Astrocyte (in vitro differentiated cells and primary cell): ENCODE measurements at regions not wholly inside any gene's neighbourhood (a gene's known extent, or its start where the extent isn't known, plus 50 kb on each side); places are given as distances from the start of the nearest gene placed in this dataset.

ENCODE experiments used
- DNase-seq: peaks from one replicate; pipeline ENCODE4 v3.0.0-alpha.2; 2010; ENCODE audit warnings: low read depth
- FAIRE-seq: peaks from 2 replicates; lab custom pipeline; 2011; peaks lifted over from hg19 to GRCh38; lab: Jason Lieb, UNC
- H2AFZ ChIP-seq: 2 replicates; pipeline ENCODE4 v1.6.0; 2012; ENCODE audit warnings: low read depth, low read length, inconsistent platforms
- H3K27ac ChIP-seq: 2 replicates; pipeline ENCODE4 v1.5.1; 2011; ENCODE audit warnings: low read depth, low read length, inconsistent platforms
- H3K27me3 ChIP-seq: 2 replicates; pipeline ENCODE4 v1.6.0; 2011; ENCODE audit warnings: low read length, inconsistent platforms; ENCODE audit not compliant: insufficient read depth
- H3K36me3 ChIP-seq: 2 replicates; pipeline ENCODE4 v1.5.1; 2011; ENCODE audit warnings: low read length, inconsistent platforms; ENCODE audit not compliant: insufficient read depth
- H3K4me1 ChIP-seq: 2 replicates; pipeline ENCODE4 v1.5.1; 2011; ENCODE audit warnings: low read length, inconsistent platforms; ENCODE audit not compliant: insufficient read depth
- H3K4me2 ChIP-seq: 2 replicates; pipeline ENCODE4 v1.6.0; 2012; ENCODE audit warnings: low read length, inconsistent platforms
- H3K4me3 ChIP-seq: 2 replicates; pipeline ENCODE4 v1.5.1; 2011; ENCODE audit warnings: low read depth, mild to moderate bottlenecking, low read length, inconsistent platforms; ENCODE audit not compliant: insufficient read depth
- H3K79me2 ChIP-seq: 2 replicates; pipeline ENCODE4 v1.6.0; 2012; ENCODE audit warnings: mild to moderate bottlenecking, low read length, inconsistent platforms; ENCODE audit not compliant: insufficient read depth
- H3K9ac ChIP-seq: 2 replicates; pipeline ENCODE4 v1.6.0; 2012; ENCODE audit warnings: mild to moderate bottlenecking, low read length, inconsistent platforms
- H3K9me3 ChIP-seq: 2 replicates; pipeline ENCODE4 v1.5.1; 2012; ENCODE audit warnings: low read depth, mild to moderate bottlenecking, low read length, inconsistent platforms; ENCODE audit not compliant: insufficient read depth
- H4K20me1 ChIP-seq: 2 replicates; pipeline ENCODE4 v1.6.0; 2012; ENCODE audit warnings: low read length, inconsistent platforms; ENCODE audit not compliant: insufficient read depth
- H3K27ac Mint-ChIP-seq: one replicate; pipeline ENCODE4 v1.8.0; 2021; ENCODE audit warnings: mild to moderate bottlenecking, mixed read lengths; ENCODE audit not compliant: unreplicated experiment
- H3K27me3 Mint-ChIP-seq: one replicate; pipeline ENCODE4 v1.8.0; 2021; ENCODE audit warnings: low read depth, mixed read lengths; ENCODE audit not compliant: unreplicated experiment
- H3K36me3 Mint-ChIP-seq: one replicate; pipeline ENCODE4 v1.8.0; 2021; ENCODE audit warnings: low read depth, mixed read lengths; ENCODE audit not compliant: unreplicated experiment
- H3K4me1 Mint-ChIP-seq: one replicate; pipeline ENCODE4 v1.8.0; 2021; ENCODE audit warnings: low read depth, mixed read lengths; ENCODE audit not compliant: unreplicated experiment
- H3K4me3 Mint-ChIP-seq: one replicate; pipeline ENCODE4 v1.8.0; 2021; ENCODE audit warnings: mild to moderate bottlenecking, moderate library complexity, mixed read lengths; ENCODE audit not compliant: unreplicated experiment
- H3K9me3 Mint-ChIP-seq: one replicate; pipeline ENCODE4 v1.8.0; 2021; ENCODE audit warnings: mild to moderate bottlenecking, mixed read lengths; ENCODE audit not compliant: unreplicated experiment
- CTCF ChIP-seq: IDR thresholded peaks from 2 replicates; pipeline ENCODE4 v1.5.1; 2011; ENCODE audit warnings: low read depth, mild to moderate bottlenecking, inconsistent platforms, low read length, moderate library complexity; ENCODE audit not compliant: insufficient read depth
- EZH2 ChIP-seq: IDR thresholded peaks from 2 replicates; pipeline ENCODE4 v1.6.1; 2012; ENCODE audit warnings: mild to moderate bottlenecking, low read length, inconsistent platforms; ENCODE audit not compliant: insufficient read depth

- FAIRE-seq (no peak), DNase-seq (no peak)
- no peaks in the 10 kb centered on the region for H3K9me3 ChIP-seq
- H3K27ac ChIP-seq = no peak overlapping the region
- TF ChIP-seq EZH2 = no peak
- TF ChIP-seq CTCF = no peak
- H3K36me3 ChIP-seq = no peaks in the 10 kb centered on the region
- Mint-ChIP-seq H3K27me3 (no peaks in the 10 kb centered on the region), H3K4me1 (peaks cover 8% of the 10 kb centered on the region), H3K9me3 (no peaks in the 10 kb centered on the region), H3K27ac (no peak overlapping the region), H3K4me3 (no peak overlapping the region), H3K36me3 (no peaks in the 10 kb centered on the region)
- no peak overlapping the region for H2AFZ ChIP-seq
- no peaks in the 10 kb centered on the region for H3K79me2 ChIP-seq
- no peaks in the 10 kb centered on the region for H3K4me1 ChIP-seq
- no peaks in the 10 kb centered on the region for H4K20me1 ChIP-seq
- no peak overlapping the region for H3K4me2 ChIP-seq
- H3K27me3 ChIP-seq = no peaks in the 10 kb centered on the region
- H3K9ac ChIP-seq = no peak overlapping the region
- no peak overlapping the region for H3K4me3 ChIP-seq
These were observed 306.3 kb downstream of the ATP23 start for GRCh38 chr12:58247633-58248032.

GRCh38 chr12:58248599-58248998 lies 307.2 kb downstream of the ATP23 start:
- no peak overlapping the region for H2AFZ ChIP-seq
- H3K27me3 Mint-ChIP-seq = no peaks in the 10 kb centered on the region

More at GRCh38 chr12:58248599-58248998, 307.2 kb downstream of the ATP23 start:
- Histone ChIP-seq H3K27ac (no peak overlapping the region), H3K9ac (no peak overlapping the region), H3K79me2 (no peaks in the 10 kb centered on the region), H3K27me3 (no peaks in the 10 kb centered on the region), H3K4me2 (no peak overlapping the region), H3K9me3 (no peaks in the 10 kb centered on the region), H3K4me1 (no peaks in the 10 kb centered on the region), H4K20me1 (no peaks in the 10 kb centered on the region), H3K4me3 (no peak overlapping the region), H3K36me3 (no peaks in the 10 kb centered on the region)
- no peak for FAIRE-seq
- Mint-ChIP-seq H3K4me3 (no peak overlapping the region), H3K9me3 (no peaks in the 10 kb centered on the region), H3K36me3 (no peaks in the 10 kb centered on the region), H3K27ac (no peak overlapping the region), H3K4me1 (peaks cover 8% of the 10 kb centered on the region)
- TF ChIP-seq CTCF (no peak), EZH2 (no peak)
- DNase-seq = no peak
